ENCODE measurements at regions not wholly inside any gene's neighbourhood (a gene's known extent, or its start where the extent isn't known, plus 50 kb on each side); places are given as distances from the start of the nearest gene placed in this dataset.

GRCh38 chr5:161149078-161149477 is 297.1 kb upstream of the ATP10B start:
- TF ChIP-seq GATA2 (IDR thresholded peaks at IDR 0.05; ENCODE audit: low read depth, low read length) = no peak
- TF ChIP-seq GATA3 (IDR thresholded peaks at IDR 0.05; ENCODE audit: low read depth, low read length) = no peak

All from SH-SY5Y (cell line).